Fibroblast of pulmonary artery (primary cell): ENCODE measurements at regions not wholly inside any gene's neighbourhood (a gene's known extent, or its start where the extent isn't known, plus 50 kb on each side); places are given as distances from the start of the nearest gene placed in this dataset.

Experiments used
- DNase-seq: peaks from one replicate; pipeline ENCODE4 v3.0.0-alpha.2; 2010; ENCODE audit warnings: low read depth
- H3K4me3 ChIP-seq: replicated peaks from 2 replicates; pipeline ENCODE4 v1.5.1; 2011; ENCODE audit warnings: low read depth, mild to moderate bottlenecking, control low read depth, low read length, moderate library complexity
- TF ChIP-seq, protein P1 (sequence below): IDR thresholded peaks from 2 replicates; pipeline ENCODE4 v1.5.1; 2011; ENCODE audit warnings: mild to moderate bottlenecking, control low read depth, low read length, inconsistent platforms; ENCODE audit errors: missing control alignments

DNA sequence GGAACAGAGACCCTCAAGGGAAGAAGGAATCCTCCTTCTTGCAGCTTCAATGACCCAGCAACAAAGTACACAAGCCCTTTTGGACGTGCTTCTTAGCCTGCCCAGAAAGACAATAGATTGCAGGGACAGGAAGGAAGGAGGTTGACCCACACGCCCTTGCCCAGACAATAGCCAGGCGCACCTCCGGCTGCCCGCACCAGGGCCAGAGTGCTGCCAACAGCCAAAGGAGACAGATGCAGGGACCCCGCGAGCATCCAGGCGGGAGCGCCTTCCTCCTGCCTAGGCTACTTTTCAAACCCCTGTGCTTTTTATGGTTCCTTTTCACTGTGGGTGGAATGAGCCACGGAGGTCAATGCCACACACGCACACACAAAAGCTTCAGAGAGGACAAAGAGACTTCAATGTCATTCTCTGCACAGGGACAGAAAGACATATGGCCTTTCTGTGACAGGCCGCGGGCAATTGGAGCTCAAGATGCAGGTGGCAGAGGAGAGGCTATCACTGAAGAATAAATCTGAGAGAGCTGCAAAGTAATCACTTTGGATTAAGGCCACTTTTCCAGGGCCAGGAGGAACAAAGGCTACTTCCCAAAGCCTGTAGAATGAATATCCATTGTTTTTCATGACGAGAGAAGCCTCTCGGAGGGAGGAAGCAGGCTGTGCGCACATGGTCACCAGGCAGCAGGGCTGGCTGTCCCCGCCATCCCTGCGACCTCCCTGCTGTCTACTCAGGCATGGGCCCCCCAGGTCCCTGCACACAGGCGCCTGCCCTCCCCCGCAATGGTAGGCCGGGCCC is 300.6 kb downstream of the EIPR1 start:
- DNase-seq = no peak
- TF ChIP-seq, protein P1, sequence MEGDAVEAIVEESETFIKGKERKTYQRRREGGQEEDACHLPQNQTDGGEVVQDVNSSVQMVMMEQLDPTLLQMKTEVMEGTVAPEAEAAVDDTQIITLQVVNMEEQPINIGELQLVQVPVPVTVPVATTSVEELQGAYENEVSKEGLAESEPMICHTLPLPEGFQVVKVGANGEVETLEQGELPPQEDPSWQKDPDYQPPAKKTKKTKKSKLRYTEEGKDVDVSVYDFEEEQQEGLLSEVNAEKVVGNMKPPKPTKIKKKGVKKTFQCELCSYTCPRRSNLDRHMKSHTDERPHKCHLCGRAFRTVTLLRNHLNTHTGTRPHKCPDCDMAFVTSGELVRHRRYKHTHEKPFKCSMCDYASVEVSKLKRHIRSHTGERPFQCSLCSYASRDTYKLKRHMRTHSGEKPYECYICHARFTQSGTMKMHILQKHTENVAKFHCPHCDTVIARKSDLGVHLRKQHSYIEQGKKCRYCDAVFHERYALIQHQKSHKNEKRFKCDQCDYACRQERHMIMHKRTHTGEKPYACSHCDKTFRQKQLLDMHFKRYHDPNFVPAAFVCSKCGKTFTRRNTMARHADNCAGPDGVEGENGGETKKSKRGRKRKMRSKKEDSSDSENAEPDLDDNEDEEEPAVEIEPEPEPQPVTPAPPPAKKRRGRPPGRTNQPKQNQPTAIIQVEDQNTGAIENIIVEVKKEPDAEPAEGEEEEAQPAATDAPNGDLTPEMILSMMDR = no peak
- no peak overlapping the region for H3K4me3 ChIP-seq

DNA sequence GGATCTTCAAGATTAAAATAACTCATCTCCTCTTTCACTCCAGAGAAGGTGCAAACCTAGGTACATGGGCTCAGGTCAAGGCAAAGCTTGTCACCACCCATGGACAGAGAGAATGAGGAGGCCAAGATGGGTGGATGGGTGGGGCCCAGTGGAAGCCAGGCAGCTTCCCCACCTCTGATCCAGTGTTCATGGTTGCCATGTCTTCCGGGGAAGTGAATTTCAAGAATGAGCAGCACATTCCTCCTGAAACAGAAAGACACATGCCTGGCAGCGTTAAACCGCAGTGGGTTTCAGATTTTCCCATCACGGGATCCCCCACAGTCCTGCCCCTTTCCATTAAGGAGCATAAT is 301.7 kb downstream of the EIPR1 start:
- no peak overlapping the region for H3K4me3 ChIP-seq
- DNase-seq = no peak
- TF ChIP-seq, protein P1 = no peak

DNA sequence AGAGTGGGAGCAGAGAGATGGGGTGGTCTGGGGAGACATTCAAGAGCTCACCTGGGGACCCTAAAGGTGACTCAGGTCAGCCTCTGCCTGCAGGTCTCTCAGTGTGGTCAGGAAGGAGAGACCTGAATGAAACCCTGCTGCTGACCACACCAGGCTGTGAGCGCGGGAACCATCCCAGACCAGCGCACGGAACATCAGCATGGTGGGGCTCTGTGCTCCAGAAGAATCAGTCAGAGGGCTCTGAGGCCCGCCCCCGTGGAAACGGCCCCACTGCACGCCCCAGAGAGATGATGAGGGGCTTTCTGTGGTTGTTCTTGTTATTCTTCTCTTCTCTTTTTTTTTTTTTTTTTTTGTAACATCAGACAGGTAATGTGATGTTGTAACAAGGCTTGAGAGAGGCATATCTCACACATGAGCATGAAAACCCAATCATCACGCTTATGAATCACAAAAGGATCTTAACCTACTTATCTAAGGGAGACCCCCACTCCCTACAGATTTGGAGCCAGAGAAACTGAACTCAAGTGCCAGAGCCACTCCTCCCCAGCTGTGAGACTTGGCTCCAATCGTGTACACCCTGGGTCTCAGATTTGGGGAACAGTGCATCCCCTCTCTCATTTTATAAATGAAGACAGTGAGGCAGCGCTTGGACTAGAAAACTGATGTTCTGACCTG is 302.2 kb downstream of the EIPR1 start:
- TF ChIP-seq, protein P1 = no peak
- no peak overlapping the region for H3K4me3 ChIP-seq
- no peak for DNase-seq

DNA sequence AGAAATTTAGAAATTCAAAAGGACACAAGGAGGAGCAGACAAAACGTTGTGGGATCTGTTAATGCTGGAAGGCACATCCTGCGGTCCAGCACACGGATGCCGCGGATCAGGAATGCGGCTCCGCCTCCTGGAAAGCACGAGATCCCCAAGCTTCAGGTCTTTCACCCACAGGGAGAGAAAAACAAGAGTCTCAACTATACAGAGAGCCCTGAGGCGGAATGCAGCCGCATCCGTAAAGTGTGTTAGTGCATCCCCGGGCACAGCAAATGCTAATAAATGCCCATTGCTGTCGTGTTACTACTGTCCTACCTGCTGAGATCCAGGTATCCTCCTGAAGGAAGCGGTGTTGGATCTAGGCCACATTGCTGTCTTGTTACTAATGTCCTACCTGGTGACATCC is 303.9 kb downstream of the EIPR1 start:
- TF ChIP-seq, protein P1 = no peak
- DNase-seq = no peak
- no peak overlapping the region for H3K4me3 ChIP-seq

DNA sequence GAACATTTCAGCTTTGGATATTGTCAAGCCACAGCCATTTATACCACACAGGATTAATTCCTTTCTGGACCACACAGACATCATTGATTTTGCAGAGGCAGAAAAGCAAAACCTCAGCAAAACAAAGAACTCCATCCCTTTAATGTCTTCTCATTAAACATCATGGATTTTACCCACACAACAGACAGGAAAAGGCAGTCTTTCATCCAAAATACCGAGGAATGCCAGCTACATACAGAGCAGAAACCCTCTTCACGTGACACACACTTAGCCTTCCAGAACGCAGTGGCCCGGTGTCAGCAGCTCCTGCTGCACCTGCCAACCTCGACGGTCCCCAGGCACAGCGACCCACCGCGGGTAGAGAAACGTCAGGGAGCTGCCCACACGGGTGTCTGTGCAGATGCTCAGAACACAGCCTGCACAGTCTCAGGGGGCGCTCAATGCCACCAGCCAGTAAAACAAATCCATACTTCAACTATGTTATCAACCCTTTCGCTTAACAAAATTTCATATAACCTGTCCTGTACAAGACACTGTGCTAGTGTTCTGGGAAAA is 304.5 kb downstream of the EIPR1 start:
- no peak for DNase-seq
- TF ChIP-seq, protein P1 = no peak
- H3K4me3 ChIP-seq = no peak overlapping the region

DNA sequence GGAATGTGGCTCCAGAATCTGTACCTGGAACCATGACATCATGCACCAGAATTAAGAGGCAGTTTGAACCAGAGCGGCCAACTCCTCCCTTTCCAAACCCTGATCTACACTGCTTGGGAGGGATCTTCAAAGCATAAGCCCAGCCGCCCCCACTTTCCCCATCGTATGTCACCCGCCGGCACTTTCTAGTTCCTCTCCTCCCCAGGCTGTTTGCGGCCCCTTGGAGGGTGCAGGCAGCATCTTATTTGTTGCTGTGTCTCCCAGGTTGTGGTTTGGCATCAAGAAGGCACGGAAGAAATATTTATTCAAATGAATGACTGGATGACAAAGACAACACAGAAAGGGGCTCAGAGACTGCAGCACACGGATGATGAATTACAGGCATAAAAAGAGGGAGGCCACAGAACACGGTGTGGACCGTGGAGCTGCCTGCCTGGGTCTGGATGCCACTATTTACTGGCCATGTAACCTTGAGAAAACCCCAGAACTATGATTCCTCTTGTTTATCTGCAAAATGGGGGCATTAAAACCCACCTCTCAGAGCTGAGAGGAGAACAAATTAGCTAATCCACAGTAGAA is 305.8 kb downstream of the EIPR1 start:
- DNase-seq = no peak
- no peak overlapping the region for H3K4me3 ChIP-seq
- TF ChIP-seq, protein P1 = no peak
